ENCODE measurements at regions not wholly inside any gene's neighbourhood (a gene's known extent, or its start where the extent isn't known, plus 50 kb on each side); places are given as distances from the start of the nearest gene placed in this dataset.
"Not testable (repeated sequence)": the region's sequence is repeated elsewhere in the genome, so short reads cannot be mapped to it uniquely, and the experiment has no call there.

DNA sequence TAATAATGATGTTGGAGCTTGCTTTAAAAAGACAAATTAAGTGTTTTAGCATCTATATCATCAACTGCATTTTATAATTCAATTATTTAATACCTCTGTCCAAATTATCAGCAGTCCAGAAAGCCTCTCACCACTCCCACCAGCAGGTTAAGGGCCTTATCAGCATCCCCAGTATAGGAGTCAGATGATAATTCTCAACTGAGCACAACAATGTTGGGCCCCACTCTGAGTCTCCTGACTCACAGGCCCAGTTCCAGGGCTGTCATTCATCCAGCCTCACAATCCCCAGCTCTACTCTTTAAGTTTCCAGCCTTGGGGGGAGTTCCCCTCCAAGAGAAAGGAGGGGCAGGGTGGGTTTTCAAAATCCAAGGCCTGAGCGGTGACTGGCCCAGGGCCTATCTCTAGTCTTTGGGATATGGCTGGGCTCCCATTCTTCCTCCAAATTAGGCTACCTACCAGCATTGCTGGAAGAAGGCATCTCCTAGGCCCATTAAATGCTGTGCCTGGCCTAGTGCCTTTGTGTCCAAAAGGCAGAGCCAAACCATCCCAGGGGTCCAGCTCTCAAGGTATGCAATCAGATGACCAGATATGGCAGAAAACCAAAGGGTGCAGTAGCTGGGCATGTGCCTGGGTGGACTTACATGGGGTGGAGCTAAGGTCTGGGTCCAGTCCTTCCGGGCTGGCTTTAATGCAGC is 134.1 kb downstream of the GLUL start:
- H3K9ac ChIP-seq (ENCODE audit: low read length): no peak overlapping the region
- no peaks in the 10 kb centered on the region for H3K27me3 ChIP-seq (replicated peaks; ENCODE audit: control insufficient read depth, insufficient read depth, low read length)
- H3K4me1 ChIP-seq (ENCODE audit: control insufficient read depth, insufficient read depth, low read length): peaks cover 12% of the 10 kb centered on the region
- H3K36me3 ChIP-seq (ENCODE audit: control insufficient read depth, insufficient read depth, low read length, severe bottlenecking): no peaks in the 10 kb centered on the region
- no peak for DNase-seq (ENCODE audit: low read depth)
- H3K4me3 ChIP-seq (ENCODE audit: low read length): no peak overlapping the region
- H3K9me3 ChIP-seq (ENCODE audit: control insufficient read depth, low read length): no peaks in the 10 kb centered on the region

DNA sequence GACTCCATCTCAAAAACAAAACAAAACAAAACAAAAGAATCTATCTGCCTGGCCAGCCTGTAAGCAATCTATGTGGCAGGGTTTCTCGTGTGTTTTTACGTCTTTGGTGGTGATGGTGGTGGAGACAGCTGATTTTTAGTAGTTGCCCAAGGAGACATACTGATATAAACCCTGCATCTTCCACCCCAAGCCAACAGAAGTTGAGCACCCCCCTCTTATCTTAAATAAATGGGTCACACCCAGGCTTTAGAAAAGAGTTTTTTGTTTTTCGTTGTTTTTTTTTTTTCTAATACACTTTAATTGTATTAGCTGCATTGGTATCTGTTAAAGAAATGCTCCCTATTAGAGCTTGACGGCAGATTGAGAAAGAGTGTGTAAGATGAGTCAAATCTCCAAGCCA is 134.7 kb downstream of the GLUL start:
- H3K4me1 ChIP-seq (ENCODE audit: control insufficient read depth, insufficient read depth, low read length): peaks cover 12% of the 10 kb centered on the region
- no peak for DNase-seq (ENCODE audit: low read depth)
- no peak overlapping the region for H3K4me3 ChIP-seq (ENCODE audit: low read length)
- no peaks in the 10 kb centered on the region for H3K27me3 ChIP-seq (replicated peaks; ENCODE audit: control insufficient read depth, insufficient read depth, low read length)
- no peaks in the 10 kb centered on the region for H3K36me3 ChIP-seq (ENCODE audit: control insufficient read depth, insufficient read depth, low read length, severe bottlenecking)
- no peak overlapping the region for H3K9ac ChIP-seq (ENCODE audit: low read length)
- H3K9me3 ChIP-seq (ENCODE audit: control insufficient read depth, low read length): no peaks in the 10 kb centered on the region

DNA sequence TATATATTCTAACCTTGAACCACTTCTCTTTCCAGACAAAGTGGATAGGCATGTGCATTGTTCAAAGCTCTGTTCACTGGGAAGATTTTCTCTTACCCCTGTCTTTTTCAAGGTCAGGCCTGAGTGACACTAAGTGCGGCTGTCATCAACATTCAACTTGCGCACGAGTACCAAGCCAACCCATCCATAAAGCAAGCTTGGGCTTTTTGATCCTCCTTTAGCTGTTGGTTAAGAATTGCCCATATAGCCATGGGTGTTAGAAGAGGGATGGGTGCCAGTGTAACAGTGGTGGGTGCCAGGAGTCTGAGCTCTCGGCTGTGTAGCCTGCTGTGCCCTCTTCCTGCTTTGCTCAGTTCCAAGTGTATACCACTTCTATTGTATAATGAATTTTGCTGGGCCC is 136.1 kb downstream of the GLUL start:
- Histone ChIP-seq H3K4me1 (ENCODE audit: control insufficient read depth, insufficient read depth, low read length) (peaks cover 12% of the 10 kb centered on the region), H3K36me3 (ENCODE audit: control insufficient read depth, insufficient read depth, low read length, severe bottlenecking) (no peaks in the 10 kb centered on the region), H3K9me3 (ENCODE audit: control insufficient read depth, low read length) (no peaks in the 10 kb centered on the region), H3K9ac (ENCODE audit: low read length) (no peak overlapping the region), H3K27me3 (replicated peaks; ENCODE audit: control insufficient read depth, insufficient read depth, low read length) (no peaks in the 10 kb centered on the region), H3K4me3 (ENCODE audit: low read length) (no peak overlapping the region)
- DNase-seq (ENCODE audit: low read depth): no peak

DNA sequence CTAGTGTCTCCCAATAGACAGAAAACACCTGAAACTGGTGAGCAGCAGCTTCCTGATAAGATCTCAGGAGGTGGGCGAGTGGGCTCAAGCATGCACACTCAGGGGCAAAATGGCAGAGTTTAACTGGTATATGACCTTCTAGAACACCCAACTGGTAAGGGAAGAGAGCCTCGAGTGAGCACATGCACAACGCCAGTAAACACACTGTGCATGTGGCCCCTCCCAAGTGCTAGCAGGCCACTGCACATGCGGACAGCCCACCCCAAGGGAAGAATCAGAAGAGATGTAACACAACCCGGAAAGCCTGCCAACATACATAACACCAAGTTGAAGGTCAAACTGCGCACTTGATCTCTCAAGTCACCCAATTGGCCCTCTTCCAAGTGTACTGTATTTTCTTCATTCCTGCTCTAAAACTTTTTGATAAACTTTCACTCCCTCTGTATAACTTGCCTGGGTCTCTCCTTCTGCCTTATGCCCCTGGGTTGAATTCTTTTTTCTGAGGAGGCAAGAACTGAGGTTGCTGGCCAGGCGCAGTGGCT is 138.2 kb downstream of the GLUL start:
- Histone ChIP-seq H3K9ac (ENCODE audit: low read length) (no peak overlapping the region), H3K27me3 (replicated peaks; ENCODE audit: control insufficient read depth, insufficient read depth, low read length) (no peaks in the 10 kb centered on the region)
- no peak for DNase-seq (ENCODE audit: low read depth)

DNA sequence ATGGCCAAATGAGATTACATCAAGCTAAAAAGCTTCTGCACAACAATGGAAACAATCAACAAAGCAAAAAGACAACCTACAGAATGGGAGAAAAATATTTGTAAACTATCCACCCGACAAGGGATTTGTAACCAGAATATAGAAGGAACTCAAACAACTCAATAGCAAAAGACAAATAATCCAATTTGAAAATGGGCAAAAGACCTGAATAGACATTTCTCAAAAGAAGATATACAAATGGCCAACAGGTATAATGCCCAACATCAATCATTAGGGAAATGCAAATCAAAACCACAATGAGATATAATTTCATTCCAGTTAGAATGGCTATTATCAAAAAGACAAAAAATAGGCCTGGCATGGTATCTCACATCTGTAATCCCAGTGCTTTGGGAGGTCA is 140.0 kb downstream of the GLUL start:
- no peaks in the 10 kb centered on the region for H3K27me3 ChIP-seq (replicated peaks; ENCODE audit: control insufficient read depth, insufficient read depth, low read length)
- H3K9me3 ChIP-seq (ENCODE audit: control insufficient read depth, low read length): no peaks in the 10 kb centered on the region
- H3K4me3 ChIP-seq (ENCODE audit: low read length): no peak overlapping the region
- H3K9ac ChIP-seq (ENCODE audit: low read length): no peak overlapping the region
- H3K36me3 ChIP-seq (ENCODE audit: control insufficient read depth, insufficient read depth, low read length, severe bottlenecking): no peaks in the 10 kb centered on the region
- no peaks in the 10 kb centered on the region for H3K4me1 ChIP-seq (ENCODE audit: control insufficient read depth, insufficient read depth, low read length)
- DNase-seq (ENCODE audit: low read depth): no peak

More for the DNA sequence above, 138.2 kb downstream of the GLUL start:
- Histone ChIP-seq H3K4me3 (ENCODE audit: low read length) (no peak overlapping the region), H3K9me3 (ENCODE audit: control insufficient read depth, low read length) (no peaks in the 10 kb centered on the region), H3K4me1 (ENCODE audit: control insufficient read depth, insufficient read depth, low read length) (no peaks in the 10 kb centered on the region), H3K36me3 (ENCODE audit: control insufficient read depth, insufficient read depth, low read length, severe bottlenecking) (no peaks in the 10 kb centered on the region)

DNA sequence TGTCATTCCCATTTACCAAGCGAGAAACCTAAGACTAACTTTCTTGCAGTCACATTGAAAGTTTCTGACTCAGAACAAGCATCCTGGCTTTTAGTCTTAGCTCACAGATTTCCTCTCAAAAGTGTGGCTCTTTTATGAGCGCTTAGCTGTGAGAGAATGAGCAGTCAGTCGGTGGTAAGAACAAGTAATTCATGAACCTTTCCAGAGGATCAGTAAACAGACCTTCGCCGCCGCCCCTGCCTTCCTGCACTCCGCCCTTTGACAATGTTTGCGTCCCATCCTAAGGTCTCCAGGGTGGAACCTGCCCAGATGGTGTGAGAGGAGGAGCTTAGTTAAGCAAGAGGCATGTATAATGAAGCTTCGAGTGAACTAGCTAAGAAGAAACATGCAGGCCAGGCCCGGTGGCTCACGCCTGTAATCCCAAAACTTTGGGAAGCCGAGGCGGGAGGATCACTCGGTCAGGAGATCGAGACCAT is 142.4 kb downstream of the GLUL start:
- Histone ChIP-seq H3K27me3 (replicated peaks; ENCODE audit: control insufficient read depth, insufficient read depth, low read length) (no peaks in the 10 kb centered on the region), H3K9me3 (ENCODE audit: control insufficient read depth, low read length) (no peaks in the 10 kb centered on the region), H3K4me3 (ENCODE audit: low read length) (no peak overlapping the region), H3K4me1 (ENCODE audit: control insufficient read depth, insufficient read depth, low read length) (no peaks in the 10 kb centered on the region), H3K36me3 (ENCODE audit: control insufficient read depth, insufficient read depth, low read length, severe bottlenecking) (no peaks in the 10 kb centered on the region), H3K9ac (ENCODE audit: low read length) (no peak overlapping the region)
- no peak for DNase-seq (ENCODE audit: low read depth)

DNA sequence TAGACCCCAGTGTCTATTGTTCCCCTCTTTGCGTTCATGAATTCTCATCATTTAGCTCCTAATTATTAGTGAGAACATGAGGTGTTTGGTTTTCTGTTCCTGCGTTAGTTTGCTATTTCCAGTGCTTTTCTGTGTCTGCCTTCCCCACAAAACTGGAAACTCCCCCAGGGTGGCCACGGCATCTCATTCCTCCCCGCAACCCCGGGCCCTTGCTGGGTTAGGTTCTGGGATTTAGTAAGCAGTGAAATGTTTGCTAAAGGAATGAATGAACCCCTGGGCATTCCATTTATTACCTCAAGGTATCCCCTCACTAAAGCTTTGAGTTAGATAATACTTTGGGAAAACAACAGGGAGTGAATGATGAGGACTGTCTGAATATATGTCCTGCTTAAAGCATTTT is 142.9 kb downstream of the GLUL start:
- H3K9me3 ChIP-seq (ENCODE audit: control insufficient read depth, low read length): no peaks in the 10 kb centered on the region
- no peaks in the 10 kb centered on the region for H3K4me1 ChIP-seq (ENCODE audit: control insufficient read depth, insufficient read depth, low read length)
- no peaks in the 10 kb centered on the region for H3K27me3 ChIP-seq (replicated peaks; ENCODE audit: control insufficient read depth, insufficient read depth, low read length)
- H3K9ac ChIP-seq (ENCODE audit: low read length): no peak overlapping the region
- DNase-seq (ENCODE audit: low read depth): no peak
- H3K4me3 ChIP-seq (ENCODE audit: low read length): no peak overlapping the region
- no peaks in the 10 kb centered on the region for H3K36me3 ChIP-seq (ENCODE audit: control insufficient read depth, insufficient read depth, low read length, severe bottlenecking)

DNA sequence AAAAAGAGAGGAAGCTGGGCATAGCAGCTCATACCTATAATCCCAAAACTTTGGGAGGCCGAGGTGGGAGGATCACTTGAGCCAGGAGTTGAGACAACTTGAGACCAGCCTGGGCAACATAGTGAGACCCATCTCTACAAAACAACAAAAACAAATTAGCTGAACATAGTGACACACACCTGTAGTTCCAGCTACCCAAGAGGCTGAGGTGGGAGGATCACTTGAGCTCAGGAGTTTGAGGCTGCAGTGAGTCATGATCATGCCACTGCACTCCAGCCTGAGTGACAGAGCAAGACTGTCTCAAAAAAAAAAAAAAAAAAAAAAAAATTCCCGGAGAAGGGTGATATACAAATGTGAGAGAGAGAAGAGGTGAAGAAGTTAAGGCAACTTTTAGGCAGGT is 143.8 kb downstream of the GLUL start:
- not testable (repeated sequence) for H3K9ac ChIP-seq (ENCODE audit: low read length); DNase-seq (ENCODE audit: low read depth); H3K27me3 ChIP-seq (replicated peaks; ENCODE audit: control insufficient read depth, insufficient read depth, low read length); H3K9me3 ChIP-seq (ENCODE audit: control insufficient read depth, low read length); H3K4me3 ChIP-seq (ENCODE audit: low read length); H3K4me1 ChIP-seq (ENCODE audit: control insufficient read depth, insufficient read depth, low read length); H3K36me3 ChIP-seq (ENCODE audit: control insufficient read depth, insufficient read depth, low read length, severe bottlenecking)

DNA sequence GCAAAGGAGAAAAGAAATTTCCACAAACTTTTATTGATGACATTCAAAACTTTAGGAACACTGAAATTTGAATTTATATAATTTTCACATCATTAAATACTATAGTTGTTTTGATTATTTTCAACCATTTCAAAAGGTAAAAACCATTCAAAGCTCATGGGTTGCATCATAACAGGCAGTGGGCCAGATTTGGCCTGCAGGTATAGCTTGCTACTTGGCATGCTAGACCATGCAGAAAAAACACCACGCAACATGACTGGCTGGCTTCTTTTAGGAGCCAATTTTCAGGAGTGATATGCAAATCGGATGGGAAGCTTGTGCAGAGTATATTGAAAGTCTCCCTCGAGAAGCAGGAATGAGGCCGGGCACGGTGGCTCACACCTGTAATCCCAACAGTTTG is 144.8 kb downstream of the GLUL start:
- Histone ChIP-seq H3K4me3 (ENCODE audit: low read length) (no peak overlapping the region), H3K9me3 (ENCODE audit: control insufficient read depth, low read length) (no peaks in the 10 kb centered on the region), H3K27me3 (replicated peaks; ENCODE audit: control insufficient read depth, insufficient read depth, low read length) (peaks cover 11% of the 10 kb centered on the region), H3K36me3 (ENCODE audit: control insufficient read depth, insufficient read depth, low read length, severe bottlenecking) (no peaks in the 10 kb centered on the region), H3K4me1 (ENCODE audit: control insufficient read depth, insufficient read depth, low read length) (no peaks in the 10 kb centered on the region), H3K9ac (ENCODE audit: low read length) (no peak overlapping the region)
- DNase-seq (ENCODE audit: low read depth): no peak

DNA sequence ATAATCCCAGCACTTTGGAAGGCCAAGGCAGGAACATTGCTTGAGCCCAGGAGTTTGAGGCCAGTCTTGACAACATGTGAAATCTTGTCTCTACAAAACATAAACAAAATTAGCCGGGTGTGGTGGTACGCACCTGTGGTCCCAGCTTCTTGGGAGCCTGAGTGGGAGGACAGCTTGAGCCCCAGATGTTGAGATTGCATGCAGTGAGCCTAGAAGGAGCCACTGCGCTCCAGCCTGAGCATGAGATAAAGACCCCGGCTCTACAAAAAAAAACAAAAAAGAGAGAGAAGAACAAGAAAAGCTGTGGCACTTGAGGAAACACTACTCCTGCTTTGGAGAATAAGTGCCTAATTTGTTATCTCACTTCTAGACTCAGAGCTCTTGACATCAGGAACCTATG is 146.6 kb downstream of the GLUL start:
- H3K9me3 ChIP-seq (ENCODE audit: control insufficient read depth, low read length): no peaks in the 10 kb centered on the region
- no peaks in the 10 kb centered on the region for H3K36me3 ChIP-seq (ENCODE audit: control insufficient read depth, insufficient read depth, low read length, severe bottlenecking)
- no peak for DNase-seq (ENCODE audit: low read depth)
- H3K4me3 ChIP-seq (ENCODE audit: low read length): no peak overlapping the region
- peaks cover 12% of the 10 kb centered on the region for H3K27me3 ChIP-seq (replicated peaks; ENCODE audit: control insufficient read depth, insufficient read depth, low read length)
- no peak overlapping the region for H3K9ac ChIP-seq (ENCODE audit: low read length)
- H3K4me1 ChIP-seq (ENCODE audit: control insufficient read depth, insufficient read depth, low read length): peaks cover 4% of the 10 kb centered on the region

DNA sequence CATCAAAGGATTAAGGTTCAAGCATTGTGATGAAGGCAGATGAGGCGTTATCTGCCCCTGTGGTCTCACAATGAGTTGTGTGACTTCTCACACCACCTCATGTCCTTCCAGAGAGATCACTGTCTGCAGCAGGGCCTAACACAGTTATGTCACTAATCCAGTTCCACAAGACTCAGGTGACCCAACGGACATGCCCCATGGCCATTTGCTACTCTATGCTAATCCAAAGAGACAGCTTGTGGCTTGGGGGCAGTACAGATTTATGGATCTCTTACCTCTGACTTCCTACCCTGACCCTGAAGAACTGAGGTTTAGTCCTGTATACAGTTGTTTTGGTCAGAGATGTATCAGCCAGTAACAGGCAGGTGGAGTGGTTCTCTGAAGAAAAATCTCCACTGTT is 147.1 kb downstream of the GLUL start:
- no peak overlapping the region for H3K4me3 ChIP-seq (ENCODE audit: low read length)
- DNase-seq (ENCODE audit: low read depth): no peak
- H3K9ac ChIP-seq (ENCODE audit: low read length): no peak overlapping the region
- H3K36me3 ChIP-seq (ENCODE audit: control insufficient read depth, insufficient read depth, low read length, severe bottlenecking): no peaks in the 10 kb centered on the region
- peaks cover 12% of the 10 kb centered on the region for H3K27me3 ChIP-seq (replicated peaks; ENCODE audit: control insufficient read depth, insufficient read depth, low read length)
- peaks cover 5% of the 10 kb centered on the region for H3K4me1 ChIP-seq (ENCODE audit: control insufficient read depth, insufficient read depth, low read length)
- H3K9me3 ChIP-seq (ENCODE audit: control insufficient read depth, low read length): no peaks in the 10 kb centered on the region

DNA sequence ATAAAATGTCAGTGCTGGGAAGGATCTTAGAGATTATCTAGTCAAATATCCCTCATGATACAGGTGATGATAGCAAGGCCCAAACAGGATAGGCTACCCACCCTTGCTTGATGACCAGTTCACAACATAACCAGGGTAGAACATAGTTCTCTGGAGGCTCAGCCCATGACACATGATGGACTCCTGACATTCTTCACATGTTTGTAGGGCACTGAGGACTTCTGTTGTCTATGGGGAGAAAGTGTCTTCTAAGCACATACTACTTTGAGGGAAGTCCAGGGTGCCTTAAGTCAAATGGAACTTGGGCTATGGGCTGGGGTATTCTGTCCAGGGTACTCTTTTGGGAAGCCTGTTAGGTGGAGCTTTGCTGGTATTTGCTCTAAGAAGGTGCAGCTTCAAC is 148.9 kb downstream of the GLUL start:
- H3K9me3 ChIP-seq (ENCODE audit: control insufficient read depth, low read length): no peaks in the 10 kb centered on the region

More for the DNA sequence above, 148.9 kb downstream of the GLUL start:
- Histone ChIP-seq H3K36me3 (ENCODE audit: control insufficient read depth, insufficient read depth, low read length, severe bottlenecking) (no peaks in the 10 kb centered on the region), H3K4me3 (ENCODE audit: low read length) (no peak overlapping the region), H3K4me1 (ENCODE audit: control insufficient read depth, insufficient read depth, low read length) (peaks cover 5% of the 10 kb centered on the region), H3K27me3 (replicated peaks; ENCODE audit: control insufficient read depth, insufficient read depth, low read length) (peaks cover 12% of the 10 kb centered on the region), H3K9ac (ENCODE audit: low read length) (no peak overlapping the region)
- DNase-seq (ENCODE audit: low read depth): no peak

Measured in adipocyte (in vitro differentiated cells).